ENCODE measurements at regions not wholly inside any gene's neighbourhood (a gene's known extent, or its start where the extent isn't known, plus 50 kb on each side); places are given as distances from the start of the nearest gene placed in this dataset.
A peak's percentile ranks its signal among the peaks of the same experiment; 100 is the strongest.
"Not testable (repeated sequence)": the region's sequence is repeated elsewhere in the genome, so short reads cannot be mapped to it uniquely, and the experiment has no call there.

DNA sequence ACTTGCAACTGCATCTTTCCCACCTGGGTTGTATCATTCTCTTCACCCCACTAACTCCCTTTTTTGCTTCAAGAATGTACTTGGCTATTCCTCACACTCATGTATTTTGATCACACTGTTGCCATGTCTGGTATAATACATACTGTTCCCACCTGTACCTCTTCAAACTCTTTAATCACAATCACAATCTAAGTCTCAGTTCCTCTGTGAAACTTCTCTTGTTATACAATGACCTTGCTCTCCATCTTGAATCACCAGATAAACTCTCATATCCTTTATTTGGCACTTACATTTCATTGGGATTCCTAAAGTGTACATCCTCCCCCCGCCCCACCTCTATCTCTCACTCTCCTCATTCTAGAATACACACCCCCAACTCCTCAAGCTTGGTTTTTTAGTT, 516.0 kb upstream of the CHORDC1 start:
- Histone ChIP-seq H3K27me3 (ENCODE audit: low read depth) (peaks cover 21% of the 10 kb centered on the region), H3K36me3 (replicated peaks) (no peaks in the 10 kb centered on the region), H3K9me3 (no peaks in the 10 kb centered on the region), H3K4me3 (no peak overlapping the region), H3K4me1 (no peaks in the 10 kb centered on the region; the same call in 1 of the 2 replicates)
- no peak for DNase-seq (ENCODE audit: low spot score in 2 of 2)
- in situ Hi-C loops (cut with MboI; ENCODE audit: low sequenced_read_pairs): no loop called here

DNA sequence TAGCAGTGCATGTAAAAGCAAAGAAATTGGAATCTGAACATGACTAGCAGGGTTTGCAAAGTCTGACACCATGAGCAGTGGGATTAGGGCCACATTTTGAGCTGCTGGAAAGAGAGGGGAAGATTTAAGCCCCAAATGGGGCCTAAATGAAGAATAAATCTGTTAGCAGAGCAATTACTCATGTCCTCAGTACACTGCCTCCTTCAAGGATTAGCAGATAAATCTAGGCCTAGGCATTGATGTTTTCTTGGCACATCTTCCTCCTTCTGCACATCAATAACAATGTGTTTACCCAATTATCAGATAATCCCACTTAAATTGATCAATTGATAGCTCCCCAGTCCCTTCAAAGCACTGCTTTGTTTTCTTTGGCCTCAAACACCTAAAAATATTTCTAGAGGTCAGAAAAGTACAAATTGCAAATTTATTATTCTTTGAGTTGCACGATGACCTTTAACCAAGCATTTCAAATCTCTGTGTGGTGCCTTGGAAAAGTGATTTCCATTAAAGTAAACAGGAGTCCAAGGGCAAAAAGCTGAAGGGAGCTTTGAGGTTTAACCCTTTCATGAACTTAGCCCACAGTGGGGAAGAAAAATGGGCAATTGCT, 514.7 kb upstream of the CHORDC1 start:
- DNase-seq (ENCODE audit: low spot score in 2 of 2): peak; percentile 29 to 81
- Histone ChIP-seq H3K4me1 (no peaks in the 10 kb centered on the region; the same call in 1 of the 2 replicates), H3K4me3 (no peak overlapping the region), H3K9me3 (no peaks in the 10 kb centered on the region), H3K27me3 (ENCODE audit: low read depth) (peaks cover 25% of the 10 kb centered on the region), H3K36me3 (replicated peaks) (no peaks in the 10 kb centered on the region)
- in situ Hi-C loops (cut with MboI; ENCODE audit: low sequenced_read_pairs): no loop called here

DNA sequence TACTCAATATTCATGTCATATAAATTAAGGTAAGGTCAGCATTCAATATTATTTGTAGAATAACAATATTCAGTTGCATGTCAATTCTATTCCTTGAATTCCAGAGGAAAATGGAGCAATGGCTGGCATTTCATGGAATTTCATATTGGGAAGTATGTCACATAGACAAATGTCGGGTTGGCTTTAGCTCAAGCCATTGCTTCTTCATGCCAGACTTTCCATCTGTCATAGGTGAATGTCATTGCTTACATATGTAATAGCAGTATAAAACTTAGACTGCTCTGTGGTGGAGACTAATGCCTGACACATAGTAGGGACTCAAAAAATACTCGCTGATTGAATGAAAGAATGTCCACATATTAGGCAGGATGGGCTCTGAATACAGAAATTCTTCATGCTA, 509.6 kb upstream of the CHORDC1 start:
- in situ Hi-C loops (cut with MboI; ENCODE audit: low sequenced_read_pairs): no loop called here

DNA sequence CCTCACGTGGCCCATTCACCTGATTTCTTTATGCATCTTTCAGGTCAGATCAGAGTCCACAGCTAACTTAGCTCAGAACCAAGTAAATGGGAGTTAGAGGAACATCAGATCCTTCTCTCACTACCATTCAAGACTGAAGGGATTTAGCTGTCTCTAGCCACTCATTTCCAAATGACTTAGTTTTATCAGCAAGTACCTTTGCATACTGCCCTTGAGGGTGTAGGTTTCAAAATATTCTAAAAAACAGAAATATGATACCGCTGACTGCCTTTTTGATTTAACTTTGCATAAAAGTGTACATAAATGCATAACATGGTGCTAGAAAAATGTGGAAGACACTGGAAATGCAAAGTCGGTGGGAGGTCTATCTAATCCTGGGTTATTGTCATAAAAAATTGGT, 500.6 kb upstream of the CHORDC1 start:
- in situ Hi-C loops (cut with MboI; ENCODE audit: low sequenced_read_pairs): no loop called here
- no peak for DNase-seq (ENCODE audit: low spot score in 2 of 2)
- H3K4me3 ChIP-seq: no peak overlapping the region
- no peaks in the 10 kb centered on the region for H3K9me3 ChIP-seq
- H3K27me3 ChIP-seq (ENCODE audit: low read depth): 0 out of 2 replicates have a peak, but pooled peaks cover 2% of the 10 kb centered on the region
- no peaks in the 10 kb centered on the region for H3K36me3 ChIP-seq (replicated peaks)
- H3K4me1 ChIP-seq: no peaks in the 10 kb centered on the region

More for the DNA sequence above, 509.6 kb upstream of the CHORDC1 start:
- no peak for DNase-seq (ENCODE audit: low spot score in 2 of 2)
- Histone ChIP-seq H3K4me1 (no peaks in the 10 kb centered on the region; the same call in 1 of the 2 replicates), H3K9me3 (no peaks in the 10 kb centered on the region), H3K36me3 (replicated peaks) (no peaks in the 10 kb centered on the region), H3K27me3 (ENCODE audit: low read depth) (peaks cover 25% of the 10 kb centered on the region), H3K4me3 (no peak overlapping the region)

DNA sequence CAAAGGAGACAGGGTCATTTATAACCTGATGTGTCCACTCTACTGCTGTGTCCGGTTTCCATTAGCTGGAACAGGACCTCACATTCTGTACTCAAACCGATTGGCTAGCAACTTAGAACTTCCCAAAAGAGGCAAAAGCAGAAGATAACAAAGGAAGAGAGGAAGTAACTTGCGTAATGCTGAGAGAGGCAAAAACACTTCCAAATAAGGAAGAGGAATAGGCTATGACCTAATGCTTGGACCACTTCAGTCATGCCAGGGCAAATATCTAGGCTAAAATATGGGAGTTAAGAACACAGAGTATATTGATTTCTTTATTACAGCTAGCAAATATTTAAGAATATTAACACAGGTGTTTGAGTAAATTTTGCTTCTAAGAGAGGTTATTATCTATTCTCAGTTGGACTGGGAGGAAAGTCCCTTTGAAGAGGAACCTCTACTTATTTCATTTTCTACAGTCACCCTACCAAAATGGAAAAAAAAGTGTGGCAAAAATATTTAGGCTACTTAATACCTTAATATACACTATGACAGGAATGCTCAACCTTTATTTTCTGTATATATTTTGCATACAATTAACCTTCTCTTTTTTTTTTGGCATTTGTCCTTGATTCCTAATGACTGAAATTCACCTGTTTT, 499.8 kb upstream of the CHORDC1 start:
- no peak for DNase-seq (ENCODE audit: low spot score in 2 of 2)

DNA sequence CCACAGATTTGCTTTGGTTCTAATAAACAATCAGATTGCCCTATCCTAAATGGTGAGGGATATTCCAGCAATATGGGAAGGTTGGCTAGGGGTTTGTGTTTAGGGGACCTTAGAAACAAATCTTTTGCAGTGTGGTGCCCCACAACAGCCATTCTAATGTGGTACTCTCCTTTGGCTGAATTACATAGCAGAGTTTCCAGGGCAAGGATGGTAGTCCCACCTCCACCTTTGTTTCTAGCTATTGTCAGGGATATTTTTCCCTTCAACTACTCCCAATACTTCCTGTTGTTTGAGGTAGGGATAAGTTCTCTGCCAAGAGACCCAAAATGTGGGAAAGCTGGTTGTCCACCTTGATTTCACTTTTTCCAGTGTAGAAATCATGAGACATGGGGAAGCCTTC, 494.7 kb upstream of the CHORDC1 start:
- Histone ChIP-seq H3K4me1 (no peaks in the 10 kb centered on the region), H3K4me3 (no peak overlapping the region), H3K9me3 (no peaks in the 10 kb centered on the region), H3K36me3 (replicated peaks) (no peaks in the 10 kb centered on the region), H3K27me3 (ENCODE audit: low read depth) (no peaks in the 10 kb centered on the region)
- DNase-seq (ENCODE audit: low spot score in 2 of 2): no peak
- in situ Hi-C loops (cut with MboI; ENCODE audit: low sequenced_read_pairs): no loop called here

More for the DNA sequence above, 499.8 kb upstream of the CHORDC1 start:
- no peaks in the 10 kb centered on the region for H3K36me3 ChIP-seq (replicated peaks)
- H3K27me3 ChIP-seq (ENCODE audit: low read depth): 0 out of 2 replicates have a peak, but pooled peaks cover 2% of the 10 kb centered on the region
- H3K4me1 ChIP-seq: no peaks in the 10 kb centered on the region
- in situ Hi-C loops (cut with MboI; ENCODE audit: low sequenced_read_pairs): no loop called here
- no peaks in the 10 kb centered on the region for H3K9me3 ChIP-seq
- no peak overlapping the region for H3K4me3 ChIP-seq

DNA sequence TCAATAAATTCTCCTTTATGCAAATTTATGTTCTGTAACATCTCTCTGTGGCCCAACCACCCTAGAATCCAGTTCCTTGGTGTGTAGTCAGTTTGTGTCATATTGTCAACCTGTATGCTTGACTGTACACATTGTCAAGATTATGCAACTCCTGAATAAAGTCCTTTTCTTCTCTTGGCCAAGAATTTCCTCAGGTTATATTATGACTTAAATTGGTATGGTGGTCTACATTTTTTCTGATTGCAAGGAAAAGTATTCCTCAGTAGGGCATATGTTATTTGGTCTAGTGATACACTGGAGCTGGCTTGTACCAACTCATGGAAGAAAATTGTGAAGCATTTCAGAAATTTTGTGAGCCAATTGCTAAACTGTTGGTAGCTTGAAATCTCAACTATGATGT, 482.8 kb upstream of the CHORDC1 start:
- in situ Hi-C loops (cut with MboI; ENCODE audit: low sequenced_read_pairs): no loop called here
- Histone ChIP-seq H3K4me3 (no peak overlapping the region), H3K4me1 (no peaks in the 10 kb centered on the region), H3K27me3 (ENCODE audit: low read depth) (no peaks in the 10 kb centered on the region), H3K36me3 (replicated peaks) (no peaks in the 10 kb centered on the region), H3K9me3 (no peaks in the 10 kb centered on the region)
- DNase-seq (ENCODE audit: low spot score in 2 of 2): no peak

DNA sequence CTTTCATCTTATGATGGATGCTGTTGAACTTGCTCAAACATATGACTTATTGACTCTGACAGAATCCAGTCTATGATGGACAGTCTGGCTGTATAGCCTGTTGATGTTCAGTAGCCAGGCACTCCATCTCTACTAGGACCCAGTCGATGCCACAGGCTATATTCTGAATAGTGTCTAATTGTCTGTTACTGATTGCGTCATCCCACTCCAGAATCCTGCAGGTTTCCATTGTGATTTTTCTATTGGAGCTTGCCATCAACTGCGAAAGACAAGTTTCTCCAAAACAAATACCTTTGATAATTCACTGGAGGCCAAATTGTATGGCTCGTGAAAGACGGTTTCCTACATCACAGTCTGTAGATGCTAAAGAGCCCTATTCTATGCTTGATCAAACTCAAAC, 481.7 kb upstream of the CHORDC1 start:
- in situ Hi-C loops (cut with MboI; ENCODE audit: low sequenced_read_pairs): no loop called here
- H3K36me3 ChIP-seq (replicated peaks): no peaks in the 10 kb centered on the region
- H3K4me3 ChIP-seq: no peak overlapping the region
- no peaks in the 10 kb centered on the region for H3K4me1 ChIP-seq
- no peaks in the 10 kb centered on the region for H3K9me3 ChIP-seq
- H3K27me3 ChIP-seq (ENCODE audit: low read depth): no peaks in the 10 kb centered on the region
- DNase-seq (ENCODE audit: low spot score in 2 of 2): no peak

DNA sequence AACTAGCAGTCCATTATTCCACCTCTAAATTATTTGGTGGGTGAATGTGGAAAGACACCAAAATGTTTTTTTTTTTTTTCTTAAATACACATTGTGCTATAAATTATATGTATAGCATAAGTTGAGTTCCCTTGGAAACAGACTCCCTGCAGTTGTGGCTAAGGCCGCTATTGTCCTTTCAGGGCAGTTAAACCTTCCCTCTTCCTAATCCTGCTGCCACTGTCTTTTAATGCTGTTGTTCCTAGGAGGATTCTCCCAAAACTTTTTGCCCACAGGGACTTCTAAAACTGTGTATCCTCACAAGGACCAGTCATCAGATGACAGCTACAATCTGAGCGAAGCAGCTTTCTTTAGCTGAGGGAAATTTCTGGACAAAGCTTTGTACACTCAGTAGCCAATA, 478.9 kb upstream of the CHORDC1 start:
- in situ Hi-C loops (cut with MboI; ENCODE audit: low sequenced_read_pairs): no loop called here
- no peak for DNase-seq (ENCODE audit: low spot score in 2 of 2)
- Histone ChIP-seq H3K36me3 (replicated peaks) (no peaks in the 10 kb centered on the region), H3K4me1 (no peaks in the 10 kb centered on the region), H3K27me3 (ENCODE audit: low read depth) (no peaks in the 10 kb centered on the region), H3K9me3 (no peaks in the 10 kb centered on the region), H3K4me3 (no peak overlapping the region)

DNA sequence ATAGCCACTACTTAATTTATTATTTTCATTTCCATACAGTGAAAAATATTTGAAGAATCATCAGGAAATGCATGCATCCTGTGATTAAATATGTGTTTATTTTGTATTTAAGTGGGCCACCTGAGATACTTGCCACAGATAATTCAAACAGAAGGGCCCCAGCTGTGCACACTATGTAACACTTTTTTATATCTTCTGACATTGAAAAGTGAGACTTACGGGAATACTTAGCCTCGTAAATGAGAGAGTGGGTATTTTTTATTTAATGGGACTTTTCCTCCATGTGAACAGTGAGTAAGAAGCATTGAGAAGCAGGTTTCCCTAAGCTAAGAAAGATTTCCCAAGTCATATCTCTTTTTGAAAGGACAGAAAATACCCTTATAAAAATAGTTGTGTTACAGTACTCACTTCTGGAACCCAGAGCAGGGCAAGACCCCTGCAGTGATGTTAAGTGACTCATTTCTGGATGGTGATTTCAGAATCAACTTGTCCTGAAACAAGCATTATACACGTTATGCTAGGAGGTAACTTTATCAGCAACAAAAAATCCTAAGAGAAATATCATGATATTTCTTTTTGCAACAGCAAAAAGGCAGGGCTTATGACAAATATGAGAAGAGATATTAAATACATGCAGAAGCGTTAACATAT, 478.1 kb upstream of the CHORDC1 start:
- Histone ChIP-seq H3K4me3 (no peak overlapping the region), H3K9me3 (no peaks in the 10 kb centered on the region), H3K36me3 (replicated peaks) (no peaks in the 10 kb centered on the region), H3K27me3 (ENCODE audit: low read depth) (no peaks in the 10 kb centered on the region), H3K4me1 (no peaks in the 10 kb centered on the region)
- DNase-seq (ENCODE audit: low spot score in 2 of 2): no peak
- in situ Hi-C loops (cut with MboI; ENCODE audit: low sequenced_read_pairs): no loop called here

DNA sequence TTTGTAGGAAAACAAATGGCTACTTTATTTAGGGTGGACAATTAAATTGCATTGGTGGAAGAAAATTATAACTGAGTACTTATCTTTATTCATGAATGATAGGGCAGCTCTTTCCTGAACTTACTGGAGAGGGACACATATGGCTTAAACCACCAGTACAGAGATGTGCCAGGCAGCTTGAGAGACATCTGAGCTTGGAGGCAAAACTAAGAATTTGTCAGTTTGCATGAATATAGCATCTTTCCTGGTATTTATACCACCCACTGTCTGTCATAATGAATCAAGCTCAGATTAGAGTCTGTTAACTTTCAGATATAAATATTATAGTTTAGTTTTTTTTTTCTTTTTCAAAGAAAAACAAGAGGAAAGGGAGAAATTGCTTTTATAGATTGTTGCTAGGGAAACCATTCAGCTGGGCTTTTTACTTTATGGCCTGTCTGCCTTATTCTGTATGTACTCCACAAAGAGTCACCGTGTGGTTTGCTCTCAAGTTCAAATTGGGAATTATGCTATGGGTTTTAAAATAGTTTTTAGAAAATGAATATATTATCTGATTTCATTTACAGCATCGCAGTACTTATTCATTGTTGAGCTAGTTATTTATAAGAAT, 477.0 kb upstream of the CHORDC1 start:
- in situ Hi-C loops (cut with MboI; ENCODE audit: low sequenced_read_pairs): no loop called here
- no peaks in the 10 kb centered on the region for H3K36me3 ChIP-seq (replicated peaks)
- H3K4me1 ChIP-seq: no peaks in the 10 kb centered on the region
- no peak overlapping the region for H3K4me3 ChIP-seq
- H3K27me3 ChIP-seq (ENCODE audit: low read depth): no peaks in the 10 kb centered on the region
- no peak for DNase-seq (ENCODE audit: low spot score in 2 of 2)
- H3K9me3 ChIP-seq: no peaks in the 10 kb centered on the region

DNA sequence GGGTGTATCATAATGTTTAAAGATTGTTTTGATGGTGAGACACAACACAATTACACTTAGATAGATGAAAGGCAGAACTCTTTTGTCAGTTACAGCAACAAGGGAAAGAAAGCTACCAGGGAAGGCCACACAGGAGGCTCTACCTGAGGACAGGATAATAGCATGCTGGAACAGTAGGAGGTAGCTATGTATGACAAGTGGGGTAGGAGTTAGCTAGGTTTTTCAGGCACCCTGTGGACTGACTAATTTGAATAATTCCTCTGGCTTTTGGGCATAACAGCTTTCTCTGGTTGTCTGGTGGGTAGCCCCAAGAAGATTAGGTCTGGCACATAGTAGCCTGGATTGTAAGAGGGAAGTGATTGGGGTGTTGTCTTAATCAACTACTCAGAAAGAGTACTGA, 475.4 kb upstream of the CHORDC1 start:
- no peaks in the 10 kb centered on the region for H3K4me1 ChIP-seq
- DNase-seq (ENCODE audit: low spot score in 2 of 2): no peak
- H3K36me3 ChIP-seq (replicated peaks): no peaks in the 10 kb centered on the region
- no peak overlapping the region for H3K4me3 ChIP-seq
- no peaks in the 10 kb centered on the region for H3K9me3 ChIP-seq
- no peaks in the 10 kb centered on the region for H3K27me3 ChIP-seq (ENCODE audit: low read depth)
- in situ Hi-C loops (cut with MboI; ENCODE audit: low sequenced_read_pairs): no loop called here

DNA sequence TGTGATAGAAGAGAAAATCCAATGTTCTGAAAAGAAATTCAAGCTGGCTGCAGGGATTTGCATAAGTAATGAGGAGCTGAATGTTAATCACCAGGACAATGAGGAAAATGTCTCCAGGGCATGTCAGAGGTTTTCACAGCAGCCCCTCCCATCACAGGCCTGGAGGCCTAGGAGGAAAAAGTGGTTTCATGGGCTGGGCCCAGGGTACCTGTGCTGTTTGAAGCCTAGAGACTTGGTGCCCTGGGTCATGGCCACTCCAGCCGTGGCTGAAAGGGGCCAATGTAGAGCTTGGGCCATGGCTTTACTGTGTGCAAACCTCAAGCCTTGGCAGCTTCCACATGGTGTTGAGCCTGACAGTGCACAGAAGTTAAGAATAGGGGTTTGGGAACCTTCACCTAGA, 452.6 kb upstream of the CHORDC1 start:
- in situ Hi-C loops (cut with MboI; ENCODE audit: low sequenced_read_pairs); H3K36me3 ChIP-seq (replicated peaks); H3K9me3 ChIP-seq; H3K4me3 ChIP-seq; H3K4me1 ChIP-seq; H3K27me3 ChIP-seq (ENCODE audit: low read depth): not testable (repeated sequence)
- peak in 1 of 2 experiments; percentile 8 for DNase-seq (ENCODE audit: low spot score in 2 of 2)

DNA sequence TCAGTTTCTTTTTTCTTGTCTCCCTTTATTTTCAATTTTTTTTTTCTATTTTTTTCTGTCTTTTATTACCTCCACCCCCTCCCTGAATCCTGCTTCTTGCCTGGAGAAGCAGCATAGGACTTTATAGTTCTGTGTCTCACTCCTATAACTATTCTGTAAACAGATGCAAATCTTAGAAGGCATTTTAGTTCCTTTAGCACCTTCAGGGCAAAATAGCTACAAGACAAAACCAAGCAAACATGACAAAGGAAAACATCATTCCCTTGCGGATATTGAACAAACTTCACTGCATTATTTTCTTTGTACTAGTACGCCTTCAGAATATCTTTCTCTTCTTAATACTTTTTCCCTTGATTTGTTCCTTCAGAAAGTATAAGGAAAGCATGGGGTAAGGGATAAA, 446.2 kb upstream of the CHORDC1 start:
- H3K36me3 ChIP-seq (replicated peaks): no peaks in the 10 kb centered on the region
- 0 out of 2 replicates have a peak, but pooled peaks cover under 1% of the 10 kb centered on the region for H3K27me3 ChIP-seq (ENCODE audit: low read depth)
- H3K9me3 ChIP-seq: no peaks in the 10 kb centered on the region
- H3K4me3 ChIP-seq: no peak overlapping the region
- DNase-seq (ENCODE audit: low spot score in 2 of 2): no peak
- H3K4me1 ChIP-seq: no peaks in the 10 kb centered on the region
- in situ Hi-C loops (cut with MboI; ENCODE audit: low sequenced_read_pairs): no loop called here

Data from HAP-1 (cell line).